Thymus (tissue), 11 donors: ENCODE measurements at regions not wholly inside any gene's neighbourhood (a gene's known extent, or its start where the extent isn't known, plus 50 kb on each side); places are given as distances from the start of the nearest gene placed in this dataset.
A peak's percentile ranks its signal among the peaks of the same experiment; 100 is the strongest.

Source experiments
- DNase-seq, 9 donors: peaks; one replicate each; pipeline ENCODE4 v3.0.0-alpha.2; 2013; ENCODE audit warnings: low spot score in 9 of 9, low read depth in 6 of 9, missing footprints in 1 of 9
- H3K27ac ChIP-seq, 2 donors: one replicate each; pipeline ENCODE4 v1.5.1; 2013; ENCODE audit warnings: control low read depth in 1 of 2, low read depth in 1 of 2, low read length in 1 of 2, mild to moderate bottlenecking in 1 of 2, moderate library complexity in 1 of 2
- H3K27me3 ChIP-seq, 2 donors: one replicate each; pipeline ENCODE4 v1.5.1; 2013; ENCODE audit warnings: low read length in 1 of 2; ENCODE audit not compliant: control insufficient read depth in 2 of 2, insufficient read depth in 1 of 2
- H3K36me3 ChIP-seq, 2 donors: one replicate each; pipeline ENCODE4 v1.5.1; 2013; ENCODE audit warnings: low read length in 1 of 2, mild to moderate bottlenecking in 1 of 2, moderate library complexity in 1 of 2; ENCODE audit not compliant: control insufficient read depth in 2 of 2, insufficient read depth in 2 of 2
- H3K4me1 ChIP-seq, 2 donors: one replicate each; pipeline ENCODE4 v1.5.1; 2013; ENCODE audit warnings: low read length in 2 of 2; ENCODE audit not compliant: control insufficient read depth in 2 of 2, insufficient read depth in 2 of 2
- H3K4me3 ChIP-seq, 2 donors: one replicate each; pipeline ENCODE4 v1.5.1; 2013; ENCODE audit warnings: low read length in 2 of 2, control low read depth in 1 of 2, mild to moderate bottlenecking in 1 of 2
- H3K9me3 ChIP-seq, 2 donors: one replicate each; pipeline ENCODE4 v1.5.1; 2013; ENCODE audit warnings: low read length in 1 of 2, mild to moderate bottlenecking in 1 of 2; ENCODE audit not compliant: control insufficient read depth in 2 of 2, insufficient read depth in 1 of 2
- WGBS: extraction: QIAGEN DNeasy Blood & Tissue Kit; methylation state at CpG from one replicate; pipeline ENCODE4 v1.1.7; 2013; 5-methylcytosine and 5-hydroxymethylcytosine counted together
- donor health status: healthy.

DNA sequence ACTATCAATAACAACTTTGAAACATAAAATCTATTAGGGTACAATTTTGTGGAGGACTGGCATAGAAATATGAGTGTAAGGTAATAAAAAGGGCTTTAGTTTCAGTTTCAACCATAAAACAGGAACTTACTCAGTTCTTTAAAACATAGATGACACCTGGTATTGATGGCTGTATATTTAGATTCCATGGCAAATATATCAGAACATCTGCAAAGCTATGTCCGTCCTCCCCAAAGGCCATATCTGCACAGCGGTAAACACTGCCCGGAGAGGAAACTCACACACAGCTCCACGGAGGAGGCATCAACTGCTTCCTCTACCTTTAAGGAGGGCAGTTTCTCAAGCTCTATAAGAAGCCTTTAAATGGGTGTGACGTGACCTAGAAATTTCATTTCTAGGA, 993.3 kb downstream of the BRD1 start:
- H3K9me3 ChIP-seq: peaks cover 0 to 4% of the 10 kb centered on the region in 2 donors
- no peaks in the 10 kb centered on the region for H3K4me1 ChIP-seq
- DNase-seq: no peak
- H3K27me3 ChIP-seq: no peaks in the 10 kb centered on the region
- 34% methylated on average over 5 of the region's 5 CpGs for WGBS
- no peak overlapping the region for H3K27ac ChIP-seq
- H3K4me3 ChIP-seq: no peak overlapping the region
- no peaks in the 10 kb centered on the region for H3K36me3 ChIP-seq

DNA sequence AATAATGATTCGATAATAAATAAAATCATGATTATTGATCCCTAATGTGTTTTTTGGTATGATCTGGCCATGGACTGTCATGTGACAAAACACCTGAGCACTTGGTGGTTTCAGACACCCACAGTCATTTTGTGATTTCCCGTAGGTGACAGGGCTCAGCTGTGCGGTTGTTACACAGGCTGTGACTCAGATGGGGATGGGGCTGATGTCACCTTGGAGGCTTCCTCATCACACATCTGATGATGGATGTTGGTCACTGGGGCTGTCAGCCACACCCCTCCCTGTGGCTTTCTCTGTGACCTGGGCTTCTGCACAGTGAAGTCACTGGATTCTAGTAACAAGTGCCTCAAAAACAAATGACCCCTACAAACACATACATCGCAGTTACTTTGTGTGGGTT, 995.1 kb downstream of the BRD1 start:
- Histone ChIP-seq H3K9me3 (peaks cover 0 to 4% of the 10 kb centered on the region in 2 donors), H3K36me3 (no peaks in the 10 kb centered on the region), H3K4me1 (no peaks in the 10 kb centered on the region), H3K27me3 (no peaks in the 10 kb centered on the region), H3K27ac (no peak overlapping the region), H3K4me3 (no peak overlapping the region)
- no peak for DNase-seq
- 95% methylated on average over 4 of the region's 4 CpGs for WGBS

DNA sequence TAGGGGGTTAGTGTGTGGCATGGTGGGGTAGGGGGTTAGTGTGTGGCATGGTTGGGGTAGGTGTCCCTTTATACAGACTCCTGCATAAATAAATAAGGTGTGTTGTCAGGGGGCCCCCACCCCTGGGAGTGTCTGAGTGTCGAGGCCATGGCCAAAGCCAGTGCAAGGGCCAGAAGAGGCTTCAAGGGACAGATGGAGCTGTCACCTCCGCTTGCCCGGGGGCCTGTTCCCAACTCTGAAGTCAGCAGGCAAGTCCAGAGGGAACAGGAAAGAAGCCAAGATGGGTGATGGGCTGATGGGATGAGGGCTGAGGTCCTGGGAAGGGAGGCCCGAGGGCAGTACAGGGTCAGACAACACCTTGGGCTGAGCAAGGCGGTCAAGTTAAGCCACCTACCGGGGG, 997.8 kb downstream of the BRD1 start:
- Histone ChIP-seq H3K9me3 (no peaks in the 10 kb centered on the region), H3K4me3 (no peak overlapping the region), H3K27ac (no peak overlapping the region), H3K27me3 (no peaks in the 10 kb centered on the region), H3K4me1 (no peaks in the 10 kb centered on the region), H3K36me3 (no peaks in the 10 kb centered on the region)
- no peak for DNase-seq
- 84% methylated on average over 6 of the region's 6 CpGs for WGBS

DNA sequence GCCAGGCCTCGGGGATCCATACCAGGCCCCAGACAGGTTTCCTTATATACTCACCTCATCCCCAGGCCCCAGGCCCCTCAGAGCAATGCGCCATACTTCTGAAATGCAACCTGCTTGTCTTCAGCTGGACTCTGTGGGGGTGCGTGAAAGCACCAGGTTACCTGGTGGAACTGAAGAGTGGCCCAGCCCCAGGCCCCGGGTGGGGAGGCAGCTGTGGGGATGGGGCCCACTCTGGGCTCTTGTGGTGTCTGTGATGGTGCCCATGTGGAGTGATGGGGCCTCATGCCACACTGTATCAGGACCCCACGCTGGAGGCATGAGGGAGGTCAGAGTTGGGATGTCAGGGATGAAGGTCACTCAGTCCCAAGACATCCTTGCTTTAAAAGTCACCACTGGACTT, 999.0 kb downstream of the BRD1 start:
- Histone ChIP-seq H3K9me3 (no peaks in the 10 kb centered on the region), H3K36me3 (no peaks in the 10 kb centered on the region), H3K27me3 (no peaks in the 10 kb centered on the region), H3K4me3 (no peak overlapping the region), H3K4me1 (no peaks in the 10 kb centered on the region), H3K27ac (no peak overlapping the region)
- no peak for DNase-seq
- WGBS: 81% methylated on average over 5 of the region's 5 CpGs

DNA sequence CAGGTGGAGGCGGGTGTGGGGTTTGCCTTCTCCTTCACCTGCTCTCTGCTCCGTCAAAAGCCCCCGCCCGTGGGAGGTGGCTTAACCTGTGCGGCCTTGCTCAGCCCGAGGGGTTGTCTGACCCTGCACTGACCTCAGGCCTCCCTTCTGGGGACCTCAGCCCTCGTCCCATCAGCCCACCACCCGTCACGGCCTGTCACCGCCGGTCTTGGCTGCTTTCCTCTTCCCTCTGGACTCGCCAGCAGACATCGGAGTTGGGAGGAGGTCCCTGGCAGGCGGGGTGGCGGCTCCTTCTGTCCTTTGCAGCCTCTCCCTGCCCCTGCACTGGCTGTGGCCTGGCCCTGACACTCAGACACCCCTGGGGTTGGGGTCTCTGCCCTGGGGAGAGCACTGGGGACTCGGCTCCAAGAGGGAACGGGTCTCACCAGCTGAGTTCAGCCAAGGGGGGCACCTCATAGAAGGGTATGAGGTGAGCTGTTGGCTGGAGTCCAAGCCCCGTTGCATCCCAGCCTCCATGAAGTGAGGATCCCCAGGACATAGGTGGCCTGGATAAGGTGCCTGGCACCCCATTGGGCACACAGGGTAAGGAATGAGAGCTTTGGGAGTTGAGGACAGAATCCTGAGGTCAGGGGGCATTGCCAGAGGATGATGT, 999.6 kb downstream of the BRD1 start:
- whole genome bisulfite sequencing: 81% methylated on average over 18 of the region's 18 CpGs
- Histone ChIP-seq H3K27me3 (no peaks in the 10 kb centered on the region), H3K27ac (no peak overlapping the region), H3K4me3 (no peak overlapping the region), H3K4me1 (no peaks in the 10 kb centered on the region), H3K36me3 (no peaks in the 10 kb centered on the region), H3K9me3 (no peaks in the 10 kb centered on the region)
- no peak for DNase-seq

DNA sequence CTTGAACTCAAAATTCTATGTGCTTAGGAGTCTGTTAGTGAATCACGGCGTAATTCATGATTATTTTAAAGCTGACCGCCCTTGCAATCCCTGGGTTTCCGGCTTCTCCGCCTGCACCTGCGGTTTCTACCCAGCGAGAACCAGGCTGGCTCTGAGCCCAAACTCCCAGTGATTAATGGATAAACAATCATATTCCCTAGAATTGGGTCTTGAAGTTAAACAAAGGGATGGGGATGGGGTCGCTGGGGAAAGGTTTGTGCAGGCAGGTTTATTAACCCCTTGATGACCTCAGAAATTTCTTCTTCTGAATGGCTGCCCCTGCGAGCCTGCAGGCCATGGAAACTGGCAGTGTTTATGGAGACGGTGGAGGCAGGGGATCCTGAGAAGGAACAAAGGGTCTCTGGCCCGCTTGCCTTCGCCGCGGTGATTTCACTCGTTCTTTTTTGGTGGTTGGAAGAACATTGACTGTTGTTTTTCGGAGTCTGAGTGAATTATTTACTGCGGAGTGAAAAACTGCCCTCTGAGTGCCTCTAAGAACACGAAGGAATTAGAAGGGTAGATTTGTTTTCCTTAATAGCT, 1000.3 kb downstream of the BRD1 start:
- WGBS: 78% methylated on average over 18 of the region's 18 CpGs
- H3K9me3 ChIP-seq: no peaks in the 10 kb centered on the region
- no peak overlapping the region for H3K4me3 ChIP-seq
- DNase-seq: peak in 1 of 9 donors; percentile 2
- no peak overlapping the region for H3K27ac ChIP-seq
- no peaks in the 10 kb centered on the region for H3K4me1 ChIP-seq
- H3K36me3 ChIP-seq: no peaks in the 10 kb centered on the region
- H3K27me3 ChIP-seq: no peaks in the 10 kb centered on the region

DNA sequence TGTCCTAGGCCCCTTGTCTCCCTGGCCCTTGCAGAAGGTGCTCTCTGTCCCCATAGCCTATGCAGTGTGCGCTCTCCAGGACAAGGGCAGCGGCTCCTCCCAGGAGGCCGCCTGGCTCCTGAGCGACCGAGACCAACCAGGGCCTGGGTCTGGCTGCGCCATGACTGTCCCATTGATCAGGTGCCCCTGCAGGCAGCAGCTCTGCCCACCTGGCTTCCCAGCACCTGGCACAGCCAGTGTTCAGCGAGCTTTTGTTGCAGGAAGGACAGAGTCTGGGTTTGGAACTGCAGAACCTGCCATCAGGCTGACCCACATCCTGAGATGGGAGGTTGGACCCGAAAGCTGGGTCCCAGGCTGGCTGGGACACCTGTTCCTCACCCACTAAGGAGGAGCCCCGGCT, 1001.1 kb downstream of the BRD1 start:
- Histone ChIP-seq H3K36me3 (no peaks in the 10 kb centered on the region), H3K4me1 (no peaks in the 10 kb centered on the region), H3K9me3 (no peaks in the 10 kb centered on the region), H3K27ac (no peak overlapping the region), H3K4me3 (no peak overlapping the region), H3K27me3 (no peaks in the 10 kb centered on the region)
- WGBS: 93% methylated on average over 9 of the region's 9 CpGs
- DNase-seq: no peak

DNA sequence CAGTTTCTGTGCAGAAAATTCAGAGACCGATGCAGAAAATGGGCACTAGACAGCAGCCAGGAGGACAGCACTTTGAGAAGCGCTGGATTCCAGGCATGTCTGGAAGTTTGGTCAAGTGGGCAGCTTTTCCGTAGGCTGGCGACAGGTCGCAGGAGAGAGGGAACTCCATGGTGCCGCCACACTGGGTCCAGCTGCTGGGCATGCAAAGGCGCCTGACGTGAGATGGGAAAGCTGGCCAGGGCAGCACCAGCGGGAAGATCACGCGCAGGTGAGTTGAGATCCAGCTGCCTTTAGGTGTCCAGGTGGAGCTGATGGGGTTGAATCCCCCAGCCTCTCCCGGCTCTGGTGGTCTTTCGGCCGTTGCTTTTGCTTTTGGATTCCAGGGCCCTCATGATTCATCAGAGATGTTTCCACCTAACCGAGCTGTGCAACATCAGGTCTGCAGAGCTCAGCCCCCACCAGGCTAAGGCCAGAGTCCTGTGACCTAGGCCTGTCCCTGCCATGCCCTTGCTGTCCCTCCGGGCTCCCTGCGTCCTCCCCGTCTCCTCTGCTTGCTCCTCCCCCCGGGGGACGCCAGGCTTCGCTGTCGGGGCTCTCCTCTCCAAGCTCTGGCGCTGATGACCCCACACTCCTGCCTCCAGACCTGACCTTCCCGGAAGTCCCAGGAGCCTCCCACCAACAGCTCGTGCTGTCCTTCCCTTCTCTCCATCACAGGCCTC, 1001.7 kb downstream of the BRD1 start:
- Histone ChIP-seq H3K27me3 (no peaks in the 10 kb centered on the region), H3K9me3 (no peaks in the 10 kb centered on the region), H3K4me3 (no peak overlapping the region), H3K27ac (no peak overlapping the region), H3K4me1 (no peaks in the 10 kb centered on the region), H3K36me3 (no peaks in the 10 kb centered on the region)
- no peak for DNase-seq
- 92% methylated on average over 25 of the region's 25 CpGs for WGBS
